Fibroblast of gingiva (primary cell): ENCODE measurements at regions not wholly inside any gene's neighbourhood (a gene's known extent, or its start where the extent isn't known, plus 50 kb on each side); places are given as distances from the start of the nearest gene placed in this dataset.

Experiments used
- DNase-seq: peaks from one replicate; pipeline ENCODE4 v3.0.0-alpha.2; 2011; ENCODE audit warnings: low read depth

- DNase-seq: no peak
Measured at GRCh38 chr20:39909447-39909846, 779.6 kb downstream of the MAFB start.

GRCh38 chr20:39904476-39905112 lies 784.4 kb downstream of the MAFB start:
- no peak for DNase-seq

- no peak for DNase-seq
Measured at GRCh38 chr20:39903806-39904465, 785.1 kb downstream of the MAFB start.

- DNase-seq: no peak
Measured at GRCh38 chr20:39899881-39900280, 789.2 kb downstream of the MAFB start.

GRCh38 chr20:39898467-39898852 lies 790.6 kb downstream of the MAFB start:
- no peak for DNase-seq

GRCh38 chr20:39897781-39898466 lies 791.1 kb downstream of the MAFB start:
- peak; percentile 8 for DNase-seq

GRCh38 chr20:39897058-39897457 lies 792.0 kb downstream of the MAFB start:
- peak; percentile 75 for DNase-seq

GRCh38 chr20:39894067-39894466 lies 795.0 kb downstream of the MAFB start:
- DNase-seq: no peak

- DNase-seq: peak; percentile 51
Measured at GRCh38 chr20:39893003-39893685, 795.9 kb downstream of the MAFB start.

- DNase-seq: no peak
Measured at GRCh38 chr20:39890697-39891096, 798.3 kb downstream of the MAFB start.

- DNase-seq: no peak
Measured at GRCh38 chr20:39888310-39888709, 800.7 kb downstream of the MAFB start.

GRCh38 chr20:39886650-39887190 lies 802.3 kb downstream of the MAFB start:
- no peak for DNase-seq

GRCh38 chr20:39885975-39886649 lies 802.9 kb downstream of the MAFB start:
- peak; percentile 83 for DNase-seq

- no peak for DNase-seq
Measured at GRCh38 chr20:39882806-39883205, 806.2 kb downstream of the MAFB start.

- peak; percentile 7 for DNase-seq
Measured at GRCh38 chr20:39880890-39881289, 808.1 kb downstream of the MAFB start.

- DNase-seq: no peak
Measured at GRCh38 chr20:39879296-39879695, 809.7 kb downstream of the MAFB start.

GRCh38 chr20:39878809-39879208 lies 810.2 kb downstream of the MAFB start:
- no peak for DNase-seq

- no peak for DNase-seq
Measured at GRCh38 chr20:39878320-39878719, 810.7 kb downstream of the MAFB start.

- no peak for DNase-seq
Measured at GRCh38 chr20:39877788-39878187, 811.2 kb downstream of the MAFB start.

- no peak for DNase-seq
Measured at GRCh38 chr20:39876976-39877635, 811.9 kb downstream of the MAFB start.

GRCh38 chr20:39875492-39876110 lies 813.4 kb downstream of the MAFB start:
- no peak for DNase-seq
